NOMO-1 treated with dmso at 0.1 percent for 144 hours (cell line): ENCODE measurements at regions not wholly inside any gene's neighbourhood (a gene's known extent, or its start where the extent isn't known, plus 50 kb on each side); places are given as distances from the start of the nearest gene placed in this dataset.

Source experiments
- DNase-seq: peaks from one replicate; lab custom pipeline; 2025; ENCODE audit not compliant: unreplicated experiment; lab: John Stamatoyannopoulos, UW

DNA sequence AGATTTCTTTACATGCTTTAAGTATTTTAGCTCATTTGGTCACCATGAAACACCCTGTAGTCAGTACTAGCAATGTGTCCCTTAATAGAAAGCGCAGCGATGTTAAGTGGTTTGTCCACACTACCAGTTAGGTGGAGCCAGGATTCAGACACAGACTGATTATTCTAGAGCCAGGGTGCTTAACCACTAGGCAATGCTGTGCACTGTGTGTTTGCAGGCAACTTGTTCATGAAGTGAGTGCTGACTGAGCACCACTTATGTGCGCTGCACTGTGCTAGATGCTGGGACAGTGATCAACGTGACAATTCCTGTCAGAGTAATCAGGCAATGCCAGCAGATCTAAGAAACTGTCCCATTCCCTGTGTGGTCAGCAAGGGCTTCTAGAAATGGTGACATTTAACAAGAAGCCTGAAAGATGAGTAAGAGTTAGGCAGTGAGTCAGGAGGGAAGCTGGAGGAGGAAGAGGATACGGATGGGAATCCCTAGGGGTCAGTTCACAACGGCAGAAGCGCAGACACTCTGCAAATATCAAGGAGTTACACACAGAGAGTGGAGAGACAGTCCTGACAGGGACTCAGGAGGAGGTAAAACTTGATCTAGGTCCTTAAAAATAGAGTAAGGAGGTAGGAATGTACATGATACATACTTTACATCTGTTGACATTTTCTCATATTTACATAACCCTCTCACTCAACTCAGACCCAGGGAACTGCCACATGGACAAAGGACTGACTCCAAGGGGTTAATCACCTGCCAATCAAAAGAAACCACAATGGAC, 69.7 kb upstream of the EGR2 start:
- DNase-seq, result no peak

DNA sequence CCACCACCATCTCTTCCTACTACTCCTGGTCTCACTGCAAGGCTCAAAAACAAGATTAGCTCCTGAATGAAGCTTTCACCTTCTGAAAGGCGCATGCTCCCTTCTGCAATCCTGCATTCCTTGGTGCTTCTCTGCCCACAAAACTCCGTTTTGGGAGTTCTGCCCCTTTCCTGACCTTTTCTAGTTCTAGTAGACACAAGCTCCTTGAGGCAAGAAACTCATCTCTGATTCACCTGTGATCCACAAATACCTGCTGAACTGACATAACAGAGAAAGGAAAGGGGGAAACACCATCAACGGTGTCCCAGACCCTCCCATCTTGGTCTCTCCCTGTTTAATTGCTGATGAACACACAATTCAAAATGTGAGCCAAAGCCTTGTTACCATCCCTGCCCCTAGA, 64.0 kb upstream of the EGR2 start:
- no peak for DNase-seq

- DNase-seq, result no peak
These were observed 57.7 kb upstream of the EGR2 start for GRCh38 chr10:62873866-62874265.

- no peak for DNase-seq
These were observed 54.7 kb upstream of the EGR2 start for GRCh38 chr10:62870866-62871265.

DNA sequence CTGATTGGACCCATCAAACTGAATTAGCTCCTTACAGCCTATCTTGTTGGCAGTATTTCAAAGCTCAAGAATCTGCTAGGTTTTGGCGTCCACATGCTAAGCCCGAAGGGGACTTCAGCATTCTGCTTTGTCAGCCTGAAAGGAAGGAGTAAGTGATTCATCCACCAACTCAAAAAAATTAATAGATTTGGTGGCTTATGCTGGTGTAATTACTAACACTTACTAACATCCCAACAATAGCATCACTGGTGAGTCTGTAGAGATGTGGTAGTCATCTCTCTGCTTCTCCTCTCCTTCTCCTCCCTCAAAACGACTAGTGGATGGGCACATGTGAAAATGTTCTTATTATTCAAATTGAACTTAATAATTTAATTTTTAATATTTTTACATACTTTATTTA, 53.8 kb upstream of the EGR2 start:
- DNase-seq, result no peak

- DNase-seq, result no peak
These were observed 50.8 kb upstream of the EGR2 start for GRCh38 chr10:62866941-62867340.

- no peak for DNase-seq
These were observed 50.3 kb upstream of the EGR2 start for GRCh38 chr10:62866451-62866850.
